ENCODE measurements at regions not wholly inside any gene's neighbourhood (a gene's known extent, or its start where the extent isn't known, plus 50 kb on each side); places are given as distances from the start of the nearest gene placed in this dataset.

GRCh38 chr5:112671687-112672086 is 66.0 kb upstream of the APC start:
- TF ChIP-seq CTCF (IDR thresholded peaks at IDR 0.05) (no peak), POLR2A (IDR thresholded peaks at IDR 0.05) (no peak), POLR2AphosphoS5 (IDR thresholded peaks at IDR 0.05) (no peak), EP300 (IDR thresholded peaks at IDR 0.05) (no peak)

Data from suprapubic skin (tissue), 4 donors.